ENCODE measurements at regions not wholly inside any gene's neighbourhood (a gene's known extent, or its start where the extent isn't known, plus 50 kb on each side); places are given as distances from the start of the nearest gene placed in this dataset.

GRCh38 chr2:236887953-236888793 lies 197.5 kb upstream of the COPS8 start:
- Histone ChIP-seq H3K27me3 (ENCODE audit: control insufficient read depth, insufficient read depth, low read length) (no peaks in the 10 kb centered on the region), H3K4me3 (ENCODE audit: low read depth, low read length) (no peak overlapping the region), H3K36me3 (ENCODE audit: control insufficient read depth, insufficient read depth, low read length) (no peaks in the 10 kb centered on the region)
- ChIA-PET POLR2A (no interaction called here), CTCF (interaction anchor here (1.2 to 1.6 kb wide), 2 partner anchors 11 to 139 kb away, joined by 3 to 6 read pairs; no protein-coding TSS in a partner anchor)
- no peak for TF ChIP-seq CTCF (IDR thresholded peaks at IDR 0.05; ENCODE audit: insufficient read depth, low read depth, low read length)
- DNase-seq (ENCODE audit: low read depth): no peak

- DNase-seq (ENCODE audit: low read depth): no peak
- no peak overlapping the region for H3K4me3 ChIP-seq (ENCODE audit: low read depth, low read length)
- H3K36me3 ChIP-seq (ENCODE audit: control insufficient read depth, insufficient read depth, low read length): no peaks in the 10 kb centered on the region
- no peaks in the 10 kb centered on the region for H3K27me3 ChIP-seq (ENCODE audit: control insufficient read depth, insufficient read depth, low read length)
- no peak for TF ChIP-seq CTCF (IDR thresholded peaks at IDR 0.05; ENCODE audit: insufficient read depth, low read depth, low read length)
- CTCF ChIA-PET: interaction anchor here (1.2 to 1.6 kb wide), 2 partner anchors 12 to 138 kb away, joined by 3 to 6 read pairs; no protein-coding TSS in a partner anchor
- POLR2A ChIA-PET: no interaction called here
These were observed 196.6 kb upstream of the COPS8 start for GRCh38 chr2:236888794-236889780.

- no peak for TF ChIP-seq CTCF (IDR thresholded peaks at IDR 0.05; ENCODE audit: insufficient read depth, low read depth, low read length)
- Histone ChIP-seq H3K36me3 (ENCODE audit: control insufficient read depth, insufficient read depth, low read length) (no peaks in the 10 kb centered on the region), H3K27me3 (ENCODE audit: control insufficient read depth, insufficient read depth, low read length) (no peaks in the 10 kb centered on the region), H3K4me3 (ENCODE audit: low read depth, low read length) (no peak overlapping the region)
- CTCF ChIA-PET: interaction anchor here (1.6 kb wide), 1 partner anchor 137 kb away, joined by 6 read pairs; no protein-coding TSS in a partner anchor
- DNase-seq (ENCODE audit: low read depth): no peak
- POLR2A ChIA-PET: no interaction called here
These were observed 195.6 kb upstream of the COPS8 start for GRCh38 chr2:236889791-236890704.

- ChIA-PET POLR2A (no interaction called here), CTCF (interaction anchor here (0.6 kb wide), 1 partner anchor 28 kb away, joined by 4 read pairs; no protein-coding TSS in a partner anchor)
- H3K27me3 ChIP-seq (ENCODE audit: control insufficient read depth, insufficient read depth, low read length): no peaks in the 10 kb centered on the region
- TF ChIP-seq CTCF (IDR thresholded peaks at IDR 0.05; ENCODE audit: insufficient read depth, low read depth, low read length): no peak
- DNase-seq (ENCODE audit: low read depth): no peak
- H3K4me3 ChIP-seq (ENCODE audit: low read depth, low read length): no peak overlapping the region
- H3K36me3 ChIP-seq (ENCODE audit: control insufficient read depth, insufficient read depth, low read length): no peaks in the 10 kb centered on the region
These were observed 193.0 kb upstream of the COPS8 start for GRCh38 chr2:236892721-236893120.
